Activated T-cell treated with anti-CD3 and anti-CD28 coated beads for 1 hour (primary cell): ENCODE measurements at regions not wholly inside any gene's neighbourhood (a gene's known extent, or its start where the extent isn't known, plus 50 kb on each side); places are given as distances from the start of the nearest gene placed in this dataset.
"Not testable (repeated sequence)": the region's sequence is repeated elsewhere in the genome, so short reads cannot be mapped to it uniquely, and the experiment has no call there.

Source experiments
- DNase-seq: peaks from one replicate; pipeline ENCODE4 v3.0.0-alpha.2; 2020; ENCODE audit warnings: low read depth

- no peak for DNase-seq
Observed at GRCh38 chr4:138659037-138659811, 356.4 kb upstream of the NOCT start.

GRCh38 chr4:138658518-138658917 is 357.1 kb upstream of the NOCT start:
- no peak for DNase-seq

DNA sequence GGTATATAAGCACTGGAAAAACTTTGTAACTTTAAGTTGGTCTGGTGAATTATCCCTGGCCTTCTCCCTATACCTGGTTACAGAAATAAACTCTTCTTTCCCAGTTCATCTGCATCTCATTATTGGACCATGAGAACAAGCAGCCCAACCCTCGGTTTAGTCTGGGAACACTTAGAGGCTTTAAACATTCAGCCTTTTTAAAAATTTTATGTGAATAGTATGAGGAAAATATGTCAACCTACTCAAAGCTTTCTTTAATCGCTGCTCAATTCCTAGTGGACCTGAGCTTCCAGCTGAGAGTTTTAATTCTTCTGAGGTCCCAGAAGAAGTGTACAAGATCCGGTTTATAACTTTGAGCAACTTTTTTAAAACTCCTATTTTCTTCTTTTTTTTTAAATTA is 358.6 kb upstream of the NOCT start:
- DNase-seq = no peak

DNA sequence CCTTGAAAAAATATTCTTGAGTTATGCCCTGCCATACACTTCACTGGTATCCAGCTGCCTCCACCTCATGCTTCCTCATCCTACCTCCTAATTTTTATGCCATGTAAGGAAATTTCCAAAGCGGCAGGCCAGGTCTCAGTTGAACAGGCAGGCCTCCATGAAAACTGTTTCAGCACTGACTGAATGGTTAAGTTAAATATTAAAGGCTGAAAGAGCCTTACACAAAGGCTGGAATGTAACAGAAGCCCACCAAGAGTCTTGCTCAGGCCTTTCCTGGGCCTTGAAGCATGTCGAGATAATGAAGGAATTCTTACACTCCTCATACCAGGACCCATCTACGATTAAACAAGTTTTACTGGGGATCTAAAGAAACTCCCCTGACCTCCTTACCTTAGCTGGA is 359.6 kb upstream of the NOCT start:
- DNase-seq = no peak

GRCh38 chr4:138655286-138655685 is 360.3 kb upstream of the NOCT start:
- no peak for DNase-seq

DNA sequence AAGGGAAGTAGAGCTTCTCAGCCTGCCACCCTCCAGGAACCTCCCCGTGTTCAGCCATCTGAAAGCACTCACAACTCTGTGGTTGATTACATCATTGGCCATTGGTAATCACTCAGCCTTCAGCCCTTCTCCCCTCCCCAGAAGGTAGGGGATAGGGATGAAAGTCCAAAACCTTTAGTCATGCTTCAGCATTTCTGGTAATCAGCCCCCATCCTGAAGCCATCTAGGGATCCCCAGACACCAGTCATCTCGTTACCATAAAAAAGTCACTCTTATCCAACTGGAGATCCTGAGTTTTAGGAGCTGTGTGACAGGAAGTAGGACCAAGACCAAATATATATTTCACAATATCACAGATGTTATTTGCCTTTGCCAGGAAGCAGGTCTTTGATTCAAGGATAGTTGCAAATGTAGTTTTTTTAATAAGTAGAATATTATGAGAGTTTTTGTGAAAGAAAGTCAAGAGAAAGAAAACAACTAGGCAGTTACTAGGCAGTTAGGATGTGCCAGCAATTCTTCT is 364.6 kb upstream of the NOCT start:
- no peak for DNase-seq

DNA sequence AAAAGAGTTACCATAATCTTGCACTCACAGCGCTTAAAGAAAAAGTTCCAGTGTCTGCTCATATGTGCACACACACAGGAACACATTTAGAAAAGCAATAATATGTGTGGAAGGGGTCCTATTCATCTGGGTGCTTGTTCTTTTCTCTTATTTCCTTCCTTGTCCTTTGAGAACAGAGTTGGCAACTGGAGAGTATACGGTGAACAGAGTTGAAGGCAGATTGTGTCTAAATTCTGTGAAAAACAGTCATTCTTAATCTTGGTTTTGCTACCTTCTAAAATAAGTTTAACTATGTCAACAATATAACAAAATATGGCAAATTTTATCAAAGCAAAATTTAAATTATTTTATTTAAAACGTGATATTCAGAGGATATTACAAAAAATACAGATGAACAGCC is 365.1 kb upstream of the NOCT start:
- no peak for DNase-seq

DNA sequence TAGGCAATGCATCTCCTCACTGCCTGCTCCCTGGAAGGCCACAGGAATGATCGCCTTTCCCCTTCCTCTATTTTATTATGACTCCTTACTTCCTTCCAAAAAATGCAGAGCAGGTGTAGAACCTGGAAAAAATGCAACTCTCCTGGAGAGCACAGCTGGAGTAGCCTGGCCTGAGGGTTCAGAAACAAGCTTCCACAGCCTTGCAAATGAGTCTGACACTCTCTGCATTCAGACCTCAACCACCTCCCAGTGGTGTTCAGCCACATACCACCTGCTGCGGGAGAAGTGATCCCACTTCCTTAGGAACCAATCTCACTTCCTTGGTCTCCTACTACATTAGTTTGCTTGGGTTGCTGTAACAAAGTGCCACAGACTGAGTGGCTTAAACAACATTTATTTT is 368.1 kb upstream of the NOCT start:
- DNase-seq = no peak

GRCh38 chr4:138646383-138646782 is 369.2 kb upstream of the NOCT start:
- no peak for DNase-seq

DNA sequence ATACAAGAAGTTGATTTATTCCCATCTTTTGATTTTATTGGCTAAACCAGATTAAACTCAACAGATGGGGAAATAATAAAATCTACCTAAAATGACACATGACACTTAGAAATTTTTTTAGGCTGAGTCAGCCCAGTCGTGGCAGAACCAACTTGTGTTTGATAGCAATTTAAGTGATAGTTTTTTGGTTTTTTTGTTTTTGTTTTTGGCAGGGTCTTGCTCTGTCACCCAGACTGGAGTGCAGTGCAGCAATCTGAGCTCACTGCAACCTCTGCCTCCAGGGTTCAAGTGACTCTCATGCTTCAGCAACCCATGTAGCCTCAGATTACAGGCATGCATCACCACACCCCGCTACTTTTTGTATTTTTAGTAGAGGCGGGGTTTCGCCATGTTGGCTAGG is 370.3 kb upstream of the NOCT start:
- DNase-seq = no peak

DNA sequence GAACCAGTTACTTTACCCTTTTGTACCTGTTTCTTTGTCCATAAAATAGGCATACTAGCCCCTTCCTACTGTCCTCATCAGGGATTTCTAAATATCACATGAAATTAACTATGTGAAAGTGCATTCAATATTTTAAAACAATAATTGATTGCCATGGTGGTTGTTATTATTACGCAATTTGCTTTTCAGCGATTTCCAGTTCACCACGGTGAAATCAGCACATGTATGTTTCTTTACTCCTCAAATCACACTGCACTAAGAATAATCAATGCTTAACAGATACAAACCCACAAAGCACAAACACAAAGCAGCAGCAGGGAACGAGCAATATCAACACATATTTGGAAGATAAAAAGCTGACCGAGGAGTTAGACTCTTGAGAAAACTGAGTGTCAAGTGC is 371.3 kb upstream of the NOCT start:
- no peak for DNase-seq

DNA sequence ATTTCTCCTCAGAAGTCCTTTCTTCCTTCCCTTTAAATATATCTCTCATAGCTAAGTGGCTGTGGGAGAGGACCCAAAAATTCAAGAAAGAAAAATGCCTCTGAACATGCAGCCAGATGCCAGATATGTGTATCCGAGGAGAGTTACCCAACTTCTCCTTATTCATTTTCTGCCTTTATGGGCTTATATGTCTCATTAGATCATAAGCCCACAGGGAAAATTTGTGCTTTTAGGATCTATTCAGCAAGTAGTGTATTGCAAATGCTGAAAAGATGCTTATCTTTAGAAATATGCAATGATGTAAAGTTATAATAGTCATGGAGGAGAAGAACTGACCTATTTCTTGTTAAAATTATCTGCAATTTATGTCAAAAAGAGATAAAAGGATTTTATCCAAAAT is 371.8 kb upstream of the NOCT start:
- no peak for DNase-seq

- no peak for DNase-seq
Observed at GRCh38 chr4:138639018-138639741, 376.4 kb upstream of the NOCT start.

GRCh38 chr4:138636781-138637180 is 378.8 kb upstream of the NOCT start:
- no peak for DNase-seq

GRCh38 chr4:138634915-138635314 is 380.7 kb upstream of the NOCT start:
- DNase-seq = no peak

- DNase-seq = no peak
Observed at GRCh38 chr4:138633580-138633904, 382.0 kb upstream of the NOCT start.

DNA sequence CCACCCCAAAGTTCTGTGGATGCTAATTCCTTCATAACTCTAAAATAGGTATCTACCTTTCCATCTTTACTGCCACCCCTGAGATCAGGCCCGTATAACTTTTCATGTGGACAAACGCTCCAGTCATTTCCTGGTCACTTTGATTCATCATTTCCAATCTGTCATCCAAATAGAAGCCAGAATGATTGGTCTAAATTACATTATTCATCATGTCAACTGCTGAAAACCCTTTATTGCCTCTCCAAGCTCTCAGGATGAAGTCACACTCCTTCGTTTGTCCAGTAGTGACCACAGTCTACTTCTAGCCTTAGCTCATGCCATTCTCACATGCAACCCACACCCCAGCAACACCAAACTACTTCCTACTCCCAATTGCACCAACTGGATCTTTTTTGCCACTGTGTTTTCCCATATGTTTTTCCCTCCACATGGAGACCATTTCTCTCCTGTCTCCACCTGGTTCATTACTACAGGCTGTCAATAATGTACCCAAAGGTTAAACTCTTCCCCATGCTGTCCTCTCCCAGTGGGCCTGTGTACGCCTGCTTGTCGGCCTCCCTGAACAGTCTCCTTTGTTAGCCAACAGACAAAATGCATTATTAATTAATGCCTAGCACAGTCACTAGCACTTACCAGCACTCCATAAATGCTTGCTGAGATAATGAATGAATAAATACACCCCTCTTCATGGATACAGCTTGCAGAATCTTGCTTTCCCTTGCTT is 382.6 kb upstream of the NOCT start:
- no peak for DNase-seq

GRCh38 chr4:138630666-138631065 is 384.9 kb upstream of the NOCT start:
- no peak for DNase-seq

DNA sequence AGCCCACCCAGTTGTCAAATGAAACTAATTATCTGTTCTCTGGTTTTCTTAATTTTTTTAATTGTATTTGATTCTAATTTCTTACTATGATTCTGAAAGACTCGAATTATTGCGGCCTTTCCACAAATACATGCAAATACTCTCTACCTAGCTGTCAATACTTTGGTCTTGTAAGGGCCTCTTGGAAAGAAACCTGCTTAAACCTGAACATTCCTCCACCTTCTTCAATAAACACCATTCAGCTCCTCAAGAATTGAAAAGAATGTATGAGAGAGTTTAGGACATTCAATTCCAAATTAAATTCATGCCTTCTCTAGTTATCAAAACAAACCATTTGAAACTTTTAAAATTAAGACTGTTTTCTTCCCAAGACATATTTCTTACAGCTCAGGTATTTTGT is 385.9 kb upstream of the NOCT start:
- DNase-seq = no peak

DNA sequence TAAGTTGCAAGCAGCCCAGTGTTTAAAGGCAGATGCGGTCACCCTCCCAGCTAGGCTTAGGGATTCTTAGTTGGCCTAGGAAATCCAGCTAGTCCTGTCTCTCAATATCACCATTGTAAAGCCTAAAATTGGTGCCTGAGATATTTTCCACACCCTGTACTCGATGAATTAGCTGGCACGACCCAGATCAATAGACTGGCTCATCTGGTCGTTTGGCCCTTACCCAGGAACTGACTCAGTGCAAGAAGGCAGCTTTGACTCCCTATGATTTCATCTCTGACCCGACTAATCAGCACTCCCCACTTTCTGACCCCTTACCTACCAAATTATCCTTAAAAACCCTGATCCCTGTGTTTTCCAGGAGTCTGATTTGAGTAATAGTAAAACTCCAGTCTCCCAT is 384.9 kb upstream of the SLC7A11 start:
- DNase-seq = no peak

- DNase-seq = not testable (repeated sequence)
Observed at GRCh38 chr4:138622362-138622761, 380.2 kb upstream of the SLC7A11 start.

- DNase-seq = no peak
Observed at GRCh38 chr4:138616775-138617174, 374.6 kb upstream of the SLC7A11 start.
